Prostate gland (tissue), 2 donors: ENCODE measurements at regions not wholly inside any gene's neighbourhood (a gene's known extent, or its start where the extent isn't known, plus 50 kb on each side); places are given as distances from the start of the nearest gene placed in this dataset.

Experiments
- CTCF ChIP-seq, 4 experiments: fragments of 200-600 bp in 2 of 4; fragments of 450-650 bp in 2 of 4; sonication (generic) in 2 of 4; IDR thresholded peaks; 1 replicate in 3 of 4; 2 replicates in 1 of 4; pipeline ENCODE4 v1.5.1; 2016 to 2019; ENCODE audit warnings: antibody characterized with exemption in 4 of 4, mild to moderate bottlenecking in 2 of 4, moderate library complexity in 2 of 4
- POLR2A ChIP-seq: fragments of 450-650 bp; IDR thresholded peaks from one replicate; pipeline ENCODE4 v1.6.1; 2016; ENCODE audit warnings: antibody characterized with exemption, mild to moderate bottlenecking
- POLR2AphosphoS5 ChIP-seq: sonication (generic); formaldehyde crosslinking; IDR thresholded peaks from one replicate; pipeline ENCODE4 v1.6.1; 2017; ENCODE audit warnings: antibody characterized with exemption

- TF ChIP-seq CTCF (IDR thresholded peaks at IDR 0.05) (no peak), POLR2A (no peak), POLR2AphosphoS5 (no peak)
These were observed 491.7 kb upstream of the NRP1 start for GRCh38 chr10:33826186-33826585.
